Right lobe of liver (tissue), 6 donors: ENCODE measurements at regions not wholly inside any gene's neighbourhood (a gene's known extent, or its start where the extent isn't known, plus 50 kb on each side); places are given as distances from the start of the nearest gene placed in this dataset.

ENCODE experiments used
- ATAC-seq, 4 donors: fragments of 200-7000 bp; cut with Tn5 transposase; one replicate each; pipeline ENCODE4 v1.9.1; 2020; ENCODE audit warnings: mild to moderate bottlenecking in 4 of 4, moderate library complexity in 4 of 4
- DNase-seq, 3 donors: peaks; one replicate each; pipeline ENCODE4 v3.0.0-alpha.2; 2020
- H3K27ac ChIP-seq, 3 donors: fragments of 200-600 bp; one replicate each; pipeline ENCODE4 v1.8.0; 2022
- H3K27me3 ChIP-seq, 2 donors: fragments of 200-600 bp; one replicate each; pipeline ENCODE4 v1.8.0; 2022
- H3K36me3 ChIP-seq, 4 donors: fragments of 200-600 bp; sonication (generic) in 1 of 4; one replicate each; pipeline versions ENCODE4 v1.5.1 to v1.8.0; 2017 to 2022; ENCODE audit warnings: control low read depth in 1 of 4
- H3K4me1 ChIP-seq, 4 donors: fragments of 200-600 bp; sonication (generic) in 1 of 4; one replicate each; pipeline versions ENCODE4 v1.5.1 to v1.8.0; 2017 to 2022; ENCODE audit warnings: control low read depth in 1 of 4
- H3K4me3 ChIP-seq, 3 donors: fragments of 200-600 bp; one replicate each; pipeline ENCODE4 v1.8.0; 2022
- H3K9me3 ChIP-seq, 4 donors: fragments of 200-600 bp; sonication (generic) in 1 of 4; one replicate each; pipeline versions ENCODE4 v1.5.1 to v1.8.0; 2017 to 2022; ENCODE audit warnings: control low read depth in 1 of 4
- CTCF ChIP-seq, 4 donors: fragments of 200-600 bp in 3 of 4; fragments of 450-650 bp in 1 of 4; IDR thresholded peaks; one replicate each; pipeline versions ENCODE4 v1.5.1 to v1.8.0; 2016 to 2022; ENCODE audit warnings: antibody characterized with exemption in 4 of 4, mild to moderate bottlenecking in 2 of 4
- POLR2A ChIP-seq: fragments of 450-650 bp; IDR thresholded peaks from one replicate; pipeline ENCODE4 v1.6.1; 2017; ENCODE audit warnings: antibody characterized with exemption, mild to moderate bottlenecking
- WGBS: methylation state at CpG from one replicate; pipeline ENCODE4 v1.1.6; 2018; ENCODE audit warnings: low coverage, low lambda C conversion rate; ENCODE audit not compliant: insufficient coverage; ENCODE audit errors: missing lambda C conversion rate; 5-methylcytosine and 5-hydroxymethylcytosine counted together
- intact Hi-C, 2 donors: fragments of 100-400 bp; cut with DNase I; formaldehyde crosslinking; loops; one replicate each; pipeline versions ENCODE4 v1.11.2 to v1.14.1; 2022
- microRNA counts: library from miRNA; unstranded; fragments of <30 nt; microRNA quantifications from one replicate; lab custom pipeline; 2016
- microRNA-seq, 2 donors: library from miRNA; unstranded; fragments of <30 nt; microRNA quantifications; one replicate each; pipeline ENCODE4, GENCODE V29; 2019 to 2020
- small RNA-seq, 2 experiments: library from RNA; depleted of rRNA; stranded (forward); fragments of <200 nt; gene quantifications; one replicate each; pipeline ENCODE3, GENCODE V24; 2016
- donor health status: DM: no; HTN: yes; CAD: no.
- donor health status: DM: no; HTN: no; CAD: no.
- donor health status: DM: no; HTN: no; CAD: no.
- donor health status: DM: no; HTN: yes; CAD: no.
- donor health status: DM: no; HTN: yes; CAD: no.

- H3K4me1 ChIP-seq: no peaks in the 10 kb centered on the region
- no peak overlapping the region for H3K27ac ChIP-seq
- H3K36me3 ChIP-seq: no peaks in the 10 kb centered on the region
- no peak for DNase-seq
- no peaks in the 10 kb centered on the region for H3K9me3 ChIP-seq
- peak; percentile 46 to 71 (median 56) for ATAC-seq
- H3K27me3 ChIP-seq: no peaks in the 10 kb centered on the region
- intact Hi-C loops: loop anchor here in 1 of 2 donors (10.0 kb wide), 1 partner anchor 409 kb away; no protein-coding TSS in a partner anchor
- WGBS: 33% methylated on average over 9 of the region's 9 CpGs
- H3K4me3 ChIP-seq: no peak overlapping the region
- TF ChIP-seq CTCF (IDR thresholded peaks at IDR 0.05): no peak
- no peak for TF ChIP-seq POLR2A
Observed at GRCh38 chr2:56133931-56134629, 49.7 kb upstream of the CCDC85A start.

MicroRNAs in the stretch of these regions (microRNA counts, 767-probe panel; counts per million panel counts)
- microRNA hsa-miR-216a (lab: Ali Mortazavi, UCI): 237 counts per million
- 237 counts per million for microRNA hsa-miR-216b (lab: Ali Mortazavi, UCI)
- microRNA hsa-miR-217 (lab: Ali Mortazavi, UCI): 237 counts per million

Small RNAs in the stretch of these regions (microRNA-seq; reads per million reads assigned to microRNA genes)
- 1.7 to 1.9 reads per million in 2 donors for gene MIR216A
- gene MIR216B: 2.6 to 3.8 reads per million in 2 donors
- gene MIR217: 8.7 to 9.7 reads per million in 2 donors

Small RNAs in the stretch of these regions (small RNA-seq; reads per million reads assigned to genes)
- gene MIR216A (0.39 to 1.7 reads per million in 2 experiments), gene MIR216B (0 reads per million in 2 experiments), gene MIR217 (0.10 to 1.2 reads per million in 2 experiments)
